GM12875 (cell line): ENCODE measurements at regions not wholly inside any gene's neighbourhood (a gene's known extent, or its start where the extent isn't known, plus 50 kb on each side); places are given as distances from the start of the nearest gene placed in this dataset.

Experiments used
- H3K4me3 ChIP-seq: one replicate; pipeline ENCODE4 v1.5.1; 2011; ENCODE audit warnings: low read depth, low read length, control low read depth
- TF ChIP-seq, protein P1 (sequence below): IDR thresholded peaks from 2 replicates; pipeline ENCODE4 v1.5.1; 2011; ENCODE audit warnings: low read depth, mild to moderate bottlenecking, control low read depth, inconsistent platforms, low read length, moderate library complexity, borderline replicate concordance; ENCODE audit not compliant: insufficient read depth

DNA sequence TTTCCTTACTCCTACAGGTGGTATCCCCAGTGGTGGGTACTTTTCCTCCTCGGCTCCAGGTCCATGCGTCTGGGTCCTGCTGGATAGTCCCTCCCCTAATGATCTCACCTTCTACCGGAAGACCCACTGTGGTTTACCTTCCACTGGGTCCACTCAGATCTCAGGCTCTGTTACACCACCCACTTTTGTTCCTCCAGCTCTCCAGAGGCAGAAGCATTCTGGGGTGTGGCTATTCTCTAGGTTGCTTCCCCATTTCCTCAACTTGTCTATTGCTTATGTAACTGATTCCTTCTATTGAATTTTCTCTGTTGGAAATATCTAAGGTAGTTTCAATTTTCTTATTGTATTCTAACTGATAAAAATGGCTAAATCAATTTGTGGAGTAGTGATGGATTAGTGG is 87.6 kb upstream of the GALNT5 start:
- TF ChIP-seq, protein P1, sequence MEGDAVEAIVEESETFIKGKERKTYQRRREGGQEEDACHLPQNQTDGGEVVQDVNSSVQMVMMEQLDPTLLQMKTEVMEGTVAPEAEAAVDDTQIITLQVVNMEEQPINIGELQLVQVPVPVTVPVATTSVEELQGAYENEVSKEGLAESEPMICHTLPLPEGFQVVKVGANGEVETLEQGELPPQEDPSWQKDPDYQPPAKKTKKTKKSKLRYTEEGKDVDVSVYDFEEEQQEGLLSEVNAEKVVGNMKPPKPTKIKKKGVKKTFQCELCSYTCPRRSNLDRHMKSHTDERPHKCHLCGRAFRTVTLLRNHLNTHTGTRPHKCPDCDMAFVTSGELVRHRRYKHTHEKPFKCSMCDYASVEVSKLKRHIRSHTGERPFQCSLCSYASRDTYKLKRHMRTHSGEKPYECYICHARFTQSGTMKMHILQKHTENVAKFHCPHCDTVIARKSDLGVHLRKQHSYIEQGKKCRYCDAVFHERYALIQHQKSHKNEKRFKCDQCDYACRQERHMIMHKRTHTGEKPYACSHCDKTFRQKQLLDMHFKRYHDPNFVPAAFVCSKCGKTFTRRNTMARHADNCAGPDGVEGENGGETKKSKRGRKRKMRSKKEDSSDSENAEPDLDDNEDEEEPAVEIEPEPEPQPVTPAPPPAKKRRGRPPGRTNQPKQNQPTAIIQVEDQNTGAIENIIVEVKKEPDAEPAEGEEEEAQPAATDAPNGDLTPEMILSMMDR, result no peak
- H3K4me3 ChIP-seq, result no peak overlapping the region

DNA sequence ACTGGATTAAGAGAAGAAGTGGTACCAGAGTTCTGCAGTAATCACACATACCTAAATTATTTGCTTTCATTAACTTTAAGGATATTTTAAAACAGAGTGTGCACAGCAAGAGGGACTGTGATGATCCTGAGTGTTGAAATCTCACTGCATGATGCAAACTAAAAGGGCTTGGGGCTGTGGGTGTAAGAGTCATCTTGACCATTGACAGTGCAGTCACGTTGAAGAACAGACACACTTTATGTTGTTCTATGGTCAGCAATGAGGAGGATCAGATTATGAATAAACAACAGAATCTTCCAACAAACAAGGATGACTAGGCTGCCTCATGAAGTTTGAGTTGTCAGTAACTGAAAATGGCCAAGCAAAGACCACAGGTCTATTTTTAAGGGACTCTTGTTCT is 87.2 kb upstream of the GALNT5 start:
- no peak overlapping the region for H3K4me3 ChIP-seq
- TF ChIP-seq, protein P1, result no peak

DNA sequence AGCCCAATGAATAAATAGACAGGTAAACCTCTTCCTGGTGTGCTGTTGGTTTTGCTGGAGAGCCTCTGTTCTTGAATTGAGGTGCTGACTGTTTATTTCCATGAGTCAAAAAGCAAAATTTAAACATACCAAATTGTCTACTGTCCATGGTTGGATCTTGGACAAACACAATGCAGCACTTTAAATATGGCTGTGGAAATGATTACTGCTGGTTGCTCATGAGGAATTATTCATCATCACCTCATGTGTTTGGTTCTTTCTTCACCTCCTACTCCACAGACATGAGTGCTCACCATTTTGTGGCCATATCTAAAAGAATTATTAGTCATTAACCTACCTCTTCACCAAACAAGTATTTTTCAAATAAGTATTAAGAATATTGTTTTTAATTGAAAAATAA is 85.3 kb upstream of the GALNT5 start:
- no peak overlapping the region for H3K4me3 ChIP-seq

DNA sequence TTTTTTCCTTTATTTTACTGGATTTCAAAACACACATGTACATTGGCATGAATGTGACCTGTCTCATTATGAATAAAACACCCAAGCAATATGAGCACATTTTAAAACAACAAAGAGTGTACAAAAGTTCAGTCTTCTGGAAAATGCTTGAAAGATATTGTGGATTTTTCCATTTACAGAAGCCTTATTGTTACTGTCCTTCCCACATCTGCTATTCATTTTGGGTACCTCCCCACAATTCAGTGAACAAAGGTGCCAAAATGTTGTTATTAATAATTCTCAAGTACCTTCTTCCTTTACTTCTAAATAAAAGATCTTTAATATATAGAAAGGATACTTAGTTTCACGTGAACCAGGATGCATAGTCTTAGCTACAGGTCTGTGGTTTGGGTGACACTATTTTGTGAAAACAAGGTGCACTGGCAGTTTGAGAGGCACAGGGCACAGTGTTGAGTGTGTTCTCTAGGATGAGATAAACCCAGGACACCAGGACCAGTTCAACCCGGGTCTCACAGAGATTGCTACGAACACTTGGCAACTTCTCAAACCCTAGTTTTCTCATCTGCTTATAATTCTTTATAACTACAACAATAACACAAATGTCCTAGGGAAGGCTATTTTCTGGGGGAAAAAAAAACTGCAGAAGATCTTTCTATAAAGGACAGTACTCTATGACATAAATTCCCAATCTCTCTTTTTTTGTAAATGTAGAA is 84.5 kb upstream of the GALNT5 start:
- no peak overlapping the region for H3K4me3 ChIP-seq
- TF ChIP-seq, protein P1, result no peak

More for the DNA sequence above, 85.3 kb upstream of the GALNT5 start:
- TF ChIP-seq, protein P1, result no peak

DNA sequence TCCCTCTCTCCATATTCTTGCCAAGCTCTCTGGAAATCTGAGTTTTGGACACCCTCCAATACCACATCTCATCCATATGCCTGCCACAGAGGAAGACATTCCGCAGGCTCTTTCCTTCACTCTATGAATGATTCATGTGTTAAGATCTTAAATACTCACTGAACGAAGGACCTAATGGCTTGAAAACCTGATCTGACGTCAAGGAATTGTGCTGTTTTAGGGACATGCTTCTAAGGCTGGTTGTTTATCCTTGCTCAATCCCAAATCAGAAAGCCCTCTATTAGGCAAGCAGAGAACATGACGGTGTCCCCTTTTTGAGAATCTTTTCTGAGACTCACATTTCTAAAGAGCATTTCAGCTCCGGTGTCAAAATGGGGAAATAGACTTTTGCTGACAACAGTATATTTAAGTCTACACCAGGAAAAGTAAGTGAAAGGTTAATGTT is 83.7 kb upstream of the GALNT5 start:
- TF ChIP-seq, protein P1, result no peak
- H3K4me3 ChIP-seq, result no peak overlapping the region

DNA sequence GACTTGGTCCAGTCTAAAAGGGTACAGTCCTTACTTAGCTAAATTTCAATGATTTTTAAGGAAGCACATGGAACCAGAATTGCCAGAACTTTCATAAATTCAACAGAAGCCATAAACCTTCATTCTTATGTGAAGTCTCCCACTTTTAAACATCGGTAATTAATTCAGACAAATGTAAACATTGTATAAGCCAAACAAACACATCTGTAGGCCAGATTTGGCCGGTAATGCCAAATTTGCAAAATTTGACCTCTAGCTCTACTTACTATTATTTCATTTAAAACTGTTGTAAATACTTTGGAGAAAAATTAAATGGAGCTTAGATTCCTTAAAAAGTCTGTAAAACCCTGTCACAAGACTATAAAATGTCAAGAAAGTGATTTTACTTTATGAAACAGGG is 83.2 kb upstream of the GALNT5 start:
- H3K4me3 ChIP-seq, result no peak overlapping the region
- TF ChIP-seq, protein P1, result no peak

DNA sequence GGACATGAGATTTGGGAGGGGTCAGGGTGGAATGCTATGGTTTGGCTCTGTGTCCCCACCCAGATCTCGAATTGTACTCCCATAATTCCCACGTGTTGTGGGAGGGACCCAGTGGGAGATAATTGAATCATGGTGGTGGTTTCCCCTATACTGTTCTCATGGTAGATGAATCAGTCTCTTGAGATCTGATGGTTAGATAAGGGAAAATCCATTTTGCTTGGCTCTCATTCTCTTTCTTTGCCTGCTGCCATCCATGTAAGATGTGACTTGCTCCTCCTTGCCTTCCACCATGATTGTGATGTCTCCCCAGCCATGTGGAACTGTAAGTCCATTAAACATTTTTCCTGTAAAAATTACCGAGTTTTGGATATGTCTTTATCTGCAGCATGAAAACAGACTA is 80.9 kb upstream of the GALNT5 start:
- TF ChIP-seq, protein P1, result no peak
- no peak overlapping the region for H3K4me3 ChIP-seq
